Heart left ventricle (tissue), 13 donors: ENCODE measurements at regions not wholly inside any gene's neighbourhood (a gene's known extent, or its start where the extent isn't known, plus 50 kb on each side); places are given as distances from the start of the nearest gene placed in this dataset.

ENCODE experiments used
- CTCF ChIP-seq, 12 donors: fragments of 200-600 bp; sonication (generic) in 4 of 12; IDR thresholded peaks; one replicate each; pipeline versions ENCODE4 v1.5.0 to v1.8.0; 2018 to 2022; ENCODE audit warnings: antibody characterized with exemption in 12 of 12, mild to moderate bottlenecking in 5 of 12
- POLR2A ChIP-seq, 2 donors: fragments of 450-650 bp; IDR thresholded peaks; one replicate each; pipeline ENCODE4 v1.6.1; 2017; ENCODE audit warnings: antibody characterized with exemption in 2 of 2, mild to moderate bottlenecking in 2 of 2, moderate library complexity in 2 of 2
- donor health status: ischemic (EF 13 %, LVEDD 7.1; RV severe dilation, severe dysfunction).
- donor health status: DM: no; HTN: yes; CAD: no.
- donor health status: DM: no; HTN: no; CAD: no.
- donor health status: ischemic (EF 25% LVEDD 6.9; RV normal size, moderate dysfunction).
- donor health status: ischemic (EF 25% LVEDD 5.7; RV mildly dilated, moderate dysfunction).
- donor health status: ischemic (EF 35%, LVEDD 5.7; RV mildly dilated, moderate dysfunction).
- donor health status: nonischemic (EF 11% LVEDD 7.7; RV severe dilation, severe dysfunction).
- donor health status: DM: yes; HTN: yes; CAD: no.
- donor health status: PGD.
- donor health status: ischemic (EF 29% LVEDD 5.4; RV normal size, mild dysfunction).
- donor health status: nonischemic (EF 23%, LVEDD 6.1; RV moderate dilation, normal function).

GRCh38 chr2:41395692-41396091, 652.1 kb upstream of the PKDCC start:
- TF ChIP-seq CTCF (IDR thresholded peaks at IDR 0.05) (no peak), POLR2A (IDR thresholded peaks at IDR 0.05) (no peak)
